ENCODE measurements at regions not wholly inside any gene's neighbourhood (a gene's known extent, or its start where the extent isn't known, plus 50 kb on each side); places are given as distances from the start of the nearest gene placed in this dataset.

GRCh38 chr4:158996669-158997074 is 106.2 kb upstream of the RAPGEF2 start:
- TF ChIP-seq EZH2 (IDR thresholded peaks at IDR 0.05; ENCODE audit: borderline replicate concordance, low read depth, low read length, severe bottlenecking) (no peak), POLR2A (IDR thresholded peaks at IDR 0.05; ENCODE audit: low read depth, low read length) (no peak), CTCF (IDR thresholded peaks at IDR 0.05; ENCODE audit: extremely low read depth in 1 of 2, insufficient read depth in 1 of 2, low read depth in 1 of 2, low read length in 2 of 2) (no peak), MAX (IDR thresholded peaks at IDR 0.05; ENCODE audit: insufficient read depth, insufficient read length) (no peak), POLR2AphosphoS5 (IDR thresholded peaks at IDR 0.05; ENCODE audit: insufficient read depth, low read depth, low read length) (peak; percentile 66), MYC (IDR thresholded peaks at IDR 0.05; ENCODE audit: low read depth, low read length) (no peak)
